Right lobe of liver (tissue), 6 donors: ENCODE measurements at regions not wholly inside any gene's neighbourhood (a gene's known extent, or its start where the extent isn't known, plus 50 kb on each side); places are given as distances from the start of the nearest gene placed in this dataset.

Source experiments
- ATAC-seq, 4 donors: fragments of 200-7000 bp; cut with Tn5 transposase; one replicate each; pipeline ENCODE4 v1.9.1; 2020; ENCODE audit warnings: mild to moderate bottlenecking in 4 of 4, moderate library complexity in 4 of 4
- DNase-seq, 3 donors: peaks; one replicate each; pipeline ENCODE4 v3.0.0-alpha.2; 2020
- H3K27ac ChIP-seq, 3 donors: fragments of 200-600 bp; one replicate each; pipeline ENCODE4 v1.8.0; 2022
- H3K27me3 ChIP-seq, 2 donors: fragments of 200-600 bp; one replicate each; pipeline ENCODE4 v1.8.0; 2022
- H3K36me3 ChIP-seq, 4 donors: fragments of 200-600 bp; sonication (generic) in 1 of 4; one replicate each; pipeline versions ENCODE4 v1.5.1 to v1.8.0; 2017 to 2022; ENCODE audit warnings: control low read depth in 1 of 4
- H3K4me1 ChIP-seq, 4 donors: fragments of 200-600 bp; sonication (generic) in 1 of 4; one replicate each; pipeline versions ENCODE4 v1.5.1 to v1.8.0; 2017 to 2022; ENCODE audit warnings: control low read depth in 1 of 4
- H3K4me3 ChIP-seq, 3 donors: fragments of 200-600 bp; one replicate each; pipeline ENCODE4 v1.8.0; 2022
- H3K9me3 ChIP-seq, 4 donors: fragments of 200-600 bp; sonication (generic) in 1 of 4; one replicate each; pipeline versions ENCODE4 v1.5.1 to v1.8.0; 2017 to 2022; ENCODE audit warnings: control low read depth in 1 of 4
- POLR2A ChIP-seq: fragments of 450-650 bp; IDR thresholded peaks from one replicate; pipeline ENCODE4 v1.6.1; 2017; ENCODE audit warnings: antibody characterized with exemption, mild to moderate bottlenecking
- WGBS: methylation state at CpG from one replicate; pipeline ENCODE4 v1.1.6; 2018; ENCODE audit warnings: low coverage, low lambda C conversion rate; ENCODE audit not compliant: insufficient coverage; ENCODE audit errors: missing lambda C conversion rate; 5-methylcytosine and 5-hydroxymethylcytosine counted together
- intact Hi-C, 2 donors: fragments of 100-400 bp; cut with DNase I; formaldehyde crosslinking; loops; one replicate each; pipeline versions ENCODE4 v1.11.2 to v1.14.1; 2022
- TF ChIP-seq, protein P1 (sequence below), 4 donors: fragments of 200-600 bp in 3 of 4; fragments of 450-650 bp in 1 of 4; IDR thresholded peaks; one replicate each; pipeline versions ENCODE4 v1.5.1 to v1.8.0; 2016 to 2022; ENCODE audit warnings: antibody characterized with exemption in 4 of 4, mild to moderate bottlenecking in 2 of 4
- donor health status: DM: no; HTN: yes; CAD: no.
- donor health status: DM: no; HTN: no; CAD: no.
- donor health status: DM: no; HTN: no; CAD: no.
- donor health status: DM: no; HTN: yes; CAD: no.
- donor health status: DM: no; HTN: yes; CAD: no.

DNA sequence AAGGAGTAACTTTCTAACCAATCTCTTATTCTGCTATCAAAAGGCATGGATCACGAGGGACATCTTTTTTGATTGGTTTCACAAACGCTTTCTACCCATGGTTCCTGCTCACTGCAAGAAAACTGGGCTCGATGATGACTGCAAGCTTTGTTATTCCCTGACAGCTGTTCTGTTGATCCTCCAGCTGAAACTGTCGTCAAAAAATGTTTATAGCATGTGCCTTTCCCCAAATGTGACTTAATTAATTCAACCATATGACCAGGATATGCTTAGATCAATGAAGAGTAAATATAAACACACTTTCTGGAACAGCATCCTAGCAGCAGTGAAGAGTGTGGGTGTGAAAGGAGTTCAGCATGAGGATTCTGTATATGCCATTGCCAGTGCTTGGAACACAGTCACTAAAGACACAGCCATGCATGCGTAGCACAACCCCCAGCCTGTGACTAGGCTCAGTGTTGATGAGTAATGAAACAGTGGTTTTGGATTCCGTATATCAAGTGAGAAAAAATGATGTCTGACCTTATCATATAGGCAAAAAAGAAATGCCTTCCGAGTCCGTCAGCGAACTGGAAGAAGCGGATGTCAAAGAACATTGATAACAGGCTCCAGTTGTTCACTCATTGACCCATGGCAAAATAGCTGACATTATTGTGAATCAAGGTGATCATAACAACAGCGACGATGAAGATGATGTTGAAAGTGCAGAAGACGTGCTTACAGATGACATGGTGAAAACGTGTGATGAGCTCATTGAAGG, 347.4 kb downstream of the FGF9 start:
- no peak for DNase-seq
- ATAC-seq, result no peak
- intact Hi-C loops, result no loop called here

DNA sequence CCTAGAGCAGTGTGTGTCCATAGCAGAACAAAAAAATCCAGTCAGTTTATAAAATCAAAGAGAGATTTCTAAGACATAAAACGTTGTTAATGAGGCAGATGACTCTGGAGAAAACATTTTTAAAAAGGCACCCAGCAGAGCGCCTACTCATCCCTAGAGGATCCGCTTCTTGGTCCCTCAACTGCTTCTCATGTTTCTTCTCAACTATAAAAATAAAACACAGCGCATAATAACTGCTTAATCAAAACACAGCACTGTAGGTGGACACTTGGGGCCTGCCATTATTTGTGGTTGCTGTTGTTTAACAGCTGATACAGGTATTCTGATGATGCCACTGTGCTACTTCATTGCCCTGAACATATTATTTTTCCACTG, 347.9 kb downstream of the FGF9 start:
- H3K4me1 ChIP-seq, result no peaks in the 10 kb centered on the region
- no peak for ATAC-seq
- no peak overlapping the region for H3K27ac ChIP-seq
- no peaks in the 10 kb centered on the region for H3K9me3 ChIP-seq
- no peaks in the 10 kb centered on the region for H3K27me3 ChIP-seq
- H3K4me3 ChIP-seq, result no peak overlapping the region
- DNase-seq, result no peak
- TF ChIP-seq, protein P1, sequence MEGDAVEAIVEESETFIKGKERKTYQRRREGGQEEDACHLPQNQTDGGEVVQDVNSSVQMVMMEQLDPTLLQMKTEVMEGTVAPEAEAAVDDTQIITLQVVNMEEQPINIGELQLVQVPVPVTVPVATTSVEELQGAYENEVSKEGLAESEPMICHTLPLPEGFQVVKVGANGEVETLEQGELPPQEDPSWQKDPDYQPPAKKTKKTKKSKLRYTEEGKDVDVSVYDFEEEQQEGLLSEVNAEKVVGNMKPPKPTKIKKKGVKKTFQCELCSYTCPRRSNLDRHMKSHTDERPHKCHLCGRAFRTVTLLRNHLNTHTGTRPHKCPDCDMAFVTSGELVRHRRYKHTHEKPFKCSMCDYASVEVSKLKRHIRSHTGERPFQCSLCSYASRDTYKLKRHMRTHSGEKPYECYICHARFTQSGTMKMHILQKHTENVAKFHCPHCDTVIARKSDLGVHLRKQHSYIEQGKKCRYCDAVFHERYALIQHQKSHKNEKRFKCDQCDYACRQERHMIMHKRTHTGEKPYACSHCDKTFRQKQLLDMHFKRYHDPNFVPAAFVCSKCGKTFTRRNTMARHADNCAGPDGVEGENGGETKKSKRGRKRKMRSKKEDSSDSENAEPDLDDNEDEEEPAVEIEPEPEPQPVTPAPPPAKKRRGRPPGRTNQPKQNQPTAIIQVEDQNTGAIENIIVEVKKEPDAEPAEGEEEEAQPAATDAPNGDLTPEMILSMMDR (IDR thresholded peaks at IDR 0.05), result no peak
- TF ChIP-seq POLR2A, result no peak
- WGBS, result 88% methylated on average over 4 of the region's 4 CpGs
- intact Hi-C loops, result no loop called here
- no peaks in the 10 kb centered on the region for H3K36me3 ChIP-seq

More for the DNA sequence above, 347.4 kb downstream of the FGF9 start:
- H3K27ac ChIP-seq, result no peak overlapping the region
- no peaks in the 10 kb centered on the region for H3K27me3 ChIP-seq
- H3K36me3 ChIP-seq, result no peaks in the 10 kb centered on the region
- TF ChIP-seq, protein P1 (IDR thresholded peaks at IDR 0.05), result no peak
- TF ChIP-seq POLR2A, result no peak
- 77% methylated on average over 14 of the region's 14 CpGs for WGBS
- no peaks in the 10 kb centered on the region for H3K9me3 ChIP-seq
- H3K4me3 ChIP-seq, result no peak overlapping the region
- H3K4me1 ChIP-seq, result no peaks in the 10 kb centered on the region

DNA sequence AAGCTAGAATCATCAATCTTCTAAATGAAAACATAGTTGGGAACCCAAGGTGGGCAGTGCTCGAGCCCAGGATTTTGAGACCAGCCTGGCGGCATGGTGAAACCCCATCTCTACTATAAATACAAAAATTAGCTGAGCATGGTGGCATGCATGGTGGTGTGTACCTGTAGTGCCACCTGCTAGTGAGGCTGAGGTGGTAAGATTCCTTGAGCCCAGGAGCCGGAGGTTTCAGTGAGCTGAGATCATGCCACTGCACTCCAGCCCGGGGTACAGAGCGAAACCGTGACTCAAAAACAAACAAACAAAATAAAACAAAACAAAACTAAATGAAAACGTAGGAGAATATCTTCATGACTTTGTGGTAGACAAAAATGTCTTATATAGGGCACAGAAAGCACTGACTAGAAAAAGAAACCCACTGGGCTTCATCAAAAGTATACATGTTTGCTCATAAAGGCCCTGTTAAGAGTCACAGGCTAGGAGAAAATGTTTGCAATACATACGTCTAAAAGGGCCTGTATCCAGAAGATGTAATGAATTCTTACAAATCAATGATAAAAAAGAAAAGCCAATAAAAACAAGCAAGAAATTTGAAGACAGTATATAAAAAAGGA, 353.6 kb downstream of the FGF9 start:
- no peaks in the 10 kb centered on the region for H3K36me3 ChIP-seq
- intact Hi-C loops, result no loop called here
- 56% methylated on average over 5 of the region's 8 CpGs for WGBS

DNA sequence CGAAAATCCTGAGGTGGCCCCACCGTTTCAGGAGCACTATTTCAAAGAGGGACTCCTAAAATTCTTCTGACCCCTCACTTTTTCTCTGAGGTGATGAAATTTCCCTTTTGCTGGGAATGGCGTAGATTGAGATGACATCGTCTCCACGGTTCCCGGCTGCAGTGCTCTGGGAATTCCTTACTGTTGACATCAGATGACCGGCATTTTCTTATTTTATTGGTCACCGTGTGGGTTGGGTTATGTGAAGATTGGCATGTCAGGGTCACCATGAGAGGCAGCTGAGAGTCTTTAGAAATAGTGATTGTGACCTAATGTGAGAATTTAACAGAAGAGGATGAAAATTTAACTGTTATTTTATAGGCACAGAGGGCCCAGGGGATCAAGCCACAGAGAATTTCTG, 356.7 kb downstream of the FGF9 start:
- Histone ChIP-seq H3K9me3 (no peaks in the 10 kb centered on the region), H3K36me3 (no peaks in the 10 kb centered on the region), H3K4me3 (no peak overlapping the region), H3K27me3 (no peaks in the 10 kb centered on the region), H3K4me1 (no peaks in the 10 kb centered on the region), H3K27ac (no peak overlapping the region)
- intact Hi-C loops, result no loop called here
- WGBS, result 69% methylated on average over 8 of the region's 8 CpGs
- ATAC-seq (no peak), DNase-seq (no peak)
- TF ChIP-seq, protein P1 (IDR thresholded peaks at IDR 0.05), result no peak
- TF ChIP-seq POLR2A, result no peak

More for the DNA sequence above, 353.6 kb downstream of the FGF9 start:
- no peak overlapping the region for H3K27ac ChIP-seq
- TF ChIP-seq POLR2A, result no peak
- TF ChIP-seq, protein P1 (IDR thresholded peaks at IDR 0.05), result no peak
- no peaks in the 10 kb centered on the region for H3K27me3 ChIP-seq
- no peaks in the 10 kb centered on the region for H3K9me3 ChIP-seq
- H3K4me1 ChIP-seq, result no peaks in the 10 kb centered on the region
- ATAC-seq (no peak), DNase-seq (no peak)
- H3K4me3 ChIP-seq, result no peak overlapping the region
